ENCODE measurements at regions not wholly inside any gene's neighbourhood (a gene's known extent, or its start where the extent isn't known, plus 50 kb on each side); places are given as distances from the start of the nearest gene placed in this dataset.

GRCh38 chr4:56742080-56742871, 61.2 kb upstream of the HOPX start:
- Histone ChIP-seq H3K36me3 (ENCODE audit: control insufficient read depth, insufficient read depth, low read length) (no peaks in the 10 kb centered on the region), H3K56ac (ENCODE audit: extremely low read depth, insufficient read depth, low read length) (no peak overlapping the region), H3K4me1 (ENCODE audit: control insufficient read depth, insufficient read depth, low read length) (peaks cover 5% of the 10 kb centered on the region; the same call in 1 of the 2 replicates), H3K27me3 (ENCODE audit: control insufficient read depth, insufficient read depth, low read length) (peaks cover 10% of the 10 kb centered on the region), H3K79me1 (ENCODE audit: low read depth in 1 of 2, low read length in 2 of 2) (no peaks in the 10 kb centered on the region), H2AK9ac (replicated peaks; ENCODE audit: low read depth, low read length, poor library complexity) (no peak overlapping the region), H3K27ac (ENCODE audit: insufficient read depth, low read length) (no peak overlapping the region), H4K5ac (ENCODE audit: low read depth, low read length) (no peak overlapping the region; the same call in 1 of the 2 replicates), H3K14ac (replicated peaks; ENCODE audit: low read depth, low read length) (no peak overlapping the region), H3K18ac (ENCODE audit: low read depth, low read length) (peak overlapping the region; percentile 3; the same call in 1 of the 2 replicates), H3K4me3 (ENCODE audit: insufficient read depth, low read depth, low read length) (no peak overlapping the region), H4K8ac (ENCODE audit: low read depth in 2 of 2, low read length in 2 of 2) (no peak overlapping the region), H2BK5ac (ENCODE audit: low read depth, low read length, poor library complexity, severe bottlenecking) (no peak overlapping the region), H4K20me1 (ENCODE audit: insufficient read depth, low read length) (no peaks in the 10 kb centered on the region), H2AK5ac (ENCODE audit: low read depth, low read length) (no peak overlapping the region), H3K9me1 (ENCODE audit: insufficient read depth, low read length) (no peaks in the 10 kb centered on the region), H3K23ac (ENCODE audit: low read depth, low read length) (no peak overlapping the region), H3K9ac (ENCODE audit: low read depth, low read length) (no peak overlapping the region), H2BK120ac (ENCODE audit: low read depth, low read length) (no peak overlapping the region), H2BK15ac (ENCODE audit: low read depth, low read length) (no peak overlapping the region), H2BK20ac (ENCODE audit: low read depth, low read length) (no peak overlapping the region), H3K4ac (ENCODE audit: low read depth, low read length) (no peak overlapping the region), H2AFZ (replicated peaks; ENCODE audit: low read length, poor library complexity) (no peak overlapping the region), H3K9me3 (ENCODE audit: control insufficient read depth, insufficient read depth, low read length) (no peaks in the 10 kb centered on the region), H3K4me2 (ENCODE audit: low read depth, low read length) (no peak overlapping the region), H4K91ac (ENCODE audit: insufficient read depth, low read depth, low read length) (no peak overlapping the region)
- dilution Hi-C loops (cut with HindIII; ENCODE audit: low sequenced_read_pairs, unreplicated experiment), result no loop called here
- TF ChIP-seq CEBPB (IDR thresholded peaks at IDR 0.05; ENCODE audit: low read depth, low read length) (no peak), MXI1 (IDR thresholded peaks at IDR 0.05; ENCODE audit: borderline replicate concordance, low read depth, low read length) (no peak), CTCF (conservative IDR thresholded peaks at IDR 0.05; ENCODE audit: low read depth, low read length) (no peak), RFX5 (IDR thresholded peaks at IDR 0.05; ENCODE audit: low read depth, low read length) (no peak), CHD1 (IDR thresholded peaks at IDR 0.05; ENCODE audit: low read depth, low read length) (no peak), POLR2A (IDR thresholded peaks at IDR 0.05; ENCODE audit: low read depth, low read length) (no peak), MAFK (IDR thresholded peaks at IDR 0.05; ENCODE audit: low read depth, low read length) (no peak)
- TF ChIP-seq, protein P1, sequence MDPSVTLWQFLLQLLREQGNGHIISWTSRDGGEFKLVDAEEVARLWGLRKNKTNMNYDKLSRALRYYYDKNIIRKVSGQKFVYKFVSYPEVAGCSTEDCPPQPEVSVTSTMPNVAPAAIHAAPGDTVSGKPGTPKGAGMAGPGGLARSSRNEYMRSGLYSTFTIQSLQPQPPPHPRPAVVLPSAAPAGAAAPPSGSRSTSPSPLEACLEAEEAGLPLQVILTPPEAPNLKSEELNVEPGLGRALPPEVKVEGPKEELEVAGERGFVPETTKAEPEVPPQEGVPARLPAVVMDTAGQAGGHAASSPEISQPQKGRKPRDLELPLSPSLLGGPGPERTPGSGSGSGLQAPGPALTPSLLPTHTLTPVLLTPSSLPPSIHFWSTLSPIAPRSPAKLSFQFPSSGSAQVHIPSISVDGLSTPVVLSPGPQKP (IDR thresholded peaks at IDR 0.05; ENCODE audit: borderline replicate concordance, low read depth, low read length), result no peak
- no CpG with 5 or more reads among the region's 8 CpGs for WGBS, 2 experiments (ENCODE audit: extremely low coverage in 2 of 2, insufficient read length in 1 of 2)
- CTCF ChIA-PET, result no interaction called here
- POLR2A ChIA-PET (ENCODE audit: unreplicated experiment), result no interaction called here
- in situ Hi-C loops (cut with MboI; ENCODE audit: low sequenced_read_pairs), result no loop called here
- BruUV-seq (replicated peaks), result no TSS peak
- ATAC-seq (ENCODE audit: low read depth), result peak; percentile 51
- intact Hi-C loops (cut with micrococcal nuclease), result no loop called here
- DNase-seq, result peak; percentile 19

All from IMR-90 (cell line).